HG02623 (cell line): ENCODE measurements at regions not wholly inside any gene's neighbourhood (a gene's known extent, or its start where the extent isn't known, plus 50 kb on each side); places are given as distances from the start of the nearest gene placed in this dataset.
"Not testable (repeated sequence)": the region's sequence is repeated elsewhere in the genome, so short reads cannot be mapped to it uniquely, and the experiment has no call there.

Source experiments
- ATAC-seq: cut with Tn5 transposase; IDR thresholded peaks from one replicate; pipeline ENCODE4 v1.9.1; 2021; ENCODE audit warnings: moderate library complexity; ENCODE audit not compliant: unreplicated experiment

DNA sequence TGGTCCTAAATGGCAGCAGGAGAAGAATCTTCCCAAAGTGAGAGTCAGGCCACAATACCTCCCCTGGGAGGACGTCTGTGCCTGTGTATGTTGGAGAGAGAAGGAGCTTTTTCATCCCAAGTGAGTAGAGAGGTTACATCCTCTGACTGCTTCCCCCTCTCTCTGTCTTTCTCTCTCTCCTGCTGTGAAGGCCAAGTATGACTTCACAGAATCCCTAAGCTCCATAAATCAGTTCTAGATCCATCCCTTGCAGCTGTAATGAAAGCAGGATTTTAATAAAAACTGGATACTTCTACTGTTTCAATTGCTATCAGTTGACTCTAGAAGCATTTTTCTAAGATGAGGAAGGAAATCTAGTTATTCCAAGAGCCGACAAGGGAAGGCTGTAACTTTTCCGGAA is 389.1 kb upstream of the PROK2 start:
- ATAC-seq = no peak

DNA sequence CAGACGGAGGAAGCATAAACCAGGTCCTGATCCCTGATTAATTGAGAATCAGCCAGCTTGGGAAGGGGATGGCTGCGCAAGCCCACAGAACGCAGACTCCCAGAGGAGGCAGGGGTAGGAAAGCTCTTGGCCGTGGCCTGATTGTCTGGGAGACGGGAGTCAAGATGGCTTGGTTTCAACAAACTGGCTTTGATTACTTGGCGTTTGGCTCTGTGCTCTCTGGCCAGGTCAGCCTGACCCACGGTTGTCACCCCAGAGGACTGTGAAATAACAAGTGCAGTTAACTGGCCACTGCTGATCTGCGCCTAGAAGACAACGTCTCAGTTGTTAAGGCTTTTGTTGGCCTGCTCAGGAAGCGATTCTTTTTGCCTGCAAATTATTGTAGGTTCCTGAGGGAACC is 387.0 kb upstream of the PROK2 start:
- no peak for ATAC-seq

DNA sequence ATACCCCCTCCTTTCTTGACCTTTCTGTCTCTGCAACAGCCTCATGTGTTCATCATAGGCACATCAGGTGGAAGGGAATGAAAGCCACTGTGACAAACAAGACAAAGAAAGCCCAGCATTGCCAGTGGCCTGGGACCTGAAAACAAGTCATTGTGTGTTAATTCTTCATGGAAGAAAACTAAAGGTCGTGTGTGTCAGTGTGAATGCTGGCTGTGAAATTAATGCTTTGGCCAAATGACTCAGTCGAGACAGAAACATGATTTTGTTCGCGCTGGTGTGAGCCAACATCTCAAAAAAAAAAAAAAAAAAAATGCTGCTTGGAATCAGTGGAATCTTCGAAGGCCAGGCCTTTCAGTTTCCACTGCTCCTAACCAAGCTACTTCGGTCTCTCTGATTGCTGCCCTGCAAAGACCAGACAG is 386.5 kb upstream of the PROK2 start:
- no peak for ATAC-seq

DNA sequence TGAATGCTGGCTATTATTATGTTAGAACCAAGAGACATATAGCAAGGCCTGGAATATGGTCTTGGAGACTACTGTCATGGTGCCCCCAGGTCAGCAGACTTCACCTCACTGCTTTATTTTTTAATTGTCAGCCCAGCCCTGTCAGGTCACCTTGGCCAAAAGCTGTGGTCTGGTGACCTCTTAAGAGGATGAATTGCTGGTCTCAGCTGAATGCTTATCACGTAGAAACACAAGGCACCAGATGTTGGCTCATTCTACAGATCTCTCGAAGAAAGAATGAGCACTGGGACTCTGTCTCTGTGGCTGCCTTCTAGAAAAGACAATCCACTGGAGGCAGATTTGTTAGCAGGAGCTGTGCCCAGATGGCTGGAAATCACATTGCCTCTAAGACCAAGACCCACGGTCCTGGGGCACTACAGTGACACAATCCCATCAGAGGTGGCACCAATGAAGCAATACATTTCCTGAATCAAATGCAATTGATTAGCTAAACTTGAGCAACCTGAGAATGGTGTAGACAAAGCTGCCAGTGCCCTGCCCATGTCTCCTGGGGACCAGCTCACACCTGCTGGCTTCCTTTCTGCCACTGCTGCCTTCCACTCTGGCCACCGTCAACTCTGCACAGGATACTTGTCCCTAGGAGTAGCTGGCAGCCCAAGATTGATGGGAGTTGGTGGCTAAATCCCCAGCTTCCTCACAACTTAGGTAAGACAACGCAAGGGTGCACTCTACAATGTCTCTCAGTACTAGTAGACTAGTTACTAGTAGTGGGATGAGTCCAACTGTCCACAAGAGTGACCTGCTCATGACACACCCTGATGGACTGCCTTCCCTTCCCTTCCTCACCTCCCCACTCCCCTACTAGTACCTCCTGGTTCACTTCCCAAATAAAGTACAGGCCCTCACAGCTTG is 384.9 kb upstream of the PROK2 start:
- ATAC-seq = no peak

DNA sequence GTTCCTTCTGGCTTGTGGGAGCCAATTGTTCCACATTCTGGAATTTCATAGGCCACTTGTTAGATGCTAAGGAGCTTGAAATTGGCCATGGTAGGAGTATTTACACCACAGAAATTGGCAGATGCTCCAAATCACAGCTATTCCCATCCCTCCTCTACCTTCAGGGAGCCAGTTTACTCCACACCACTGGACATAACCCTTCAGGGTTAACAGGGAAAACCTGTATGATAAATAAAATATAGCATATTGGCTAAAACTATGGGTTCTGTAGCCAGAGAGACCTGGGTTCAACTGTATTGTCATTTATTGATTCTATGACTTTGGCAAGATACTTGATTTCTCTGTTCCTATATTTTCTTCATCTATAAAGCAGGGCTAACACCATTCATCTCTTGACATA is 384.2 kb upstream of the PROK2 start:
- no peak for ATAC-seq

DNA sequence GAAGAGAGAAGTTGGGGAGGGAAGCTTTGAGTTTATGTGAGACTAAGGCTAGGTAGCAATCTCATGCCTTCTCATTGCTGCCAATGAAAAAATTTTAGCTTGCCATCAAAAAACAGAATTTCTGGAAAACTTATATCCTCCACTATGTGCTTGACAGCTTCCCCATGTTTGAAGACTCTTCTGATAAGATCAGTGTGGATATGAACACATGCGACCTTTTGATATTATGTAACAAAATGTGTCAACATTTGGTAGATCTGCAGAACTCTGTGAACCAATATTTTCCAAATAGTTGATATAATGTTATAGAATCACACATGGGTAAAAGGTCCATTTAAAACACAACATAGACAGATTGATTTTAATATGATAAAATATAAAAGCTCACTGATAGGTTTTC is 380.9 kb upstream of the PROK2 start:
- ATAC-seq = no peak

DNA sequence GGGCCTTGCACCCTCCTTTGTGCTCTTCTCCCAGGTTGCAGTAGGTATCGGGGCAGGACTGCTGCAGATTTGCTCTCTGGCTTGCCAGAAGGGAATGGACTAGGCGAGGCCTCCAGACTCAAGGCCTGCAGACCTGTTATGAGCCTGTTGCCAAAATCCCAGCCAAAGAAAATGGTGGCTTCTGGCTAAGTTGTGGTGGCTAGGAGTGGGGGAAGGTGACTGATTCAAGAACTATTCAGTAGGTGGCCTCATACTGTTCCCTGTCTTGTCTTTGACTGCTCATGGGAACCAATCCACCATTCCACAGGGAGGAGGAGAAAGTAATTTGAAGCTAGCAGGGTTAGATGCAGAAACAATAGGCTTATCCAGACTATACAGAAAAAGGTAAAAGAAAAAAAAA is 380.4 kb upstream of the PROK2 start:
- no peak for ATAC-seq

DNA sequence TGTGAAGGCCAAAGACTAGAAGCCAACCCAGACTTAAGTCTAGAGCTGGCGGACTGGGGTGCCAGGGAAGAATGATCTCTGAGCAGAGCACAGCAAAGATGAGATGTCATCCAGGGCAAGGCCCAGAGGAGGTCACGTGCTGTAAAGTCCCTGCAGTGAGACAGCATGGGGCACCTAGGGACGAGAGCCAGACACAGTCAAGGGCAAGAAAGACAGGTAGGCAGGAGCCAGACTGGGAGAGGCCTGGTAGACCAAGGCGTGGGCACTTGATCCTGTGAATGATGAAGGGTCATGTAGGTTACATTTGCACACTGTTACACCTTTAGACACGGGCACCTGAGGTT is 379.7 kb upstream of the PROK2 start:
- ATAC-seq = no peak

DNA sequence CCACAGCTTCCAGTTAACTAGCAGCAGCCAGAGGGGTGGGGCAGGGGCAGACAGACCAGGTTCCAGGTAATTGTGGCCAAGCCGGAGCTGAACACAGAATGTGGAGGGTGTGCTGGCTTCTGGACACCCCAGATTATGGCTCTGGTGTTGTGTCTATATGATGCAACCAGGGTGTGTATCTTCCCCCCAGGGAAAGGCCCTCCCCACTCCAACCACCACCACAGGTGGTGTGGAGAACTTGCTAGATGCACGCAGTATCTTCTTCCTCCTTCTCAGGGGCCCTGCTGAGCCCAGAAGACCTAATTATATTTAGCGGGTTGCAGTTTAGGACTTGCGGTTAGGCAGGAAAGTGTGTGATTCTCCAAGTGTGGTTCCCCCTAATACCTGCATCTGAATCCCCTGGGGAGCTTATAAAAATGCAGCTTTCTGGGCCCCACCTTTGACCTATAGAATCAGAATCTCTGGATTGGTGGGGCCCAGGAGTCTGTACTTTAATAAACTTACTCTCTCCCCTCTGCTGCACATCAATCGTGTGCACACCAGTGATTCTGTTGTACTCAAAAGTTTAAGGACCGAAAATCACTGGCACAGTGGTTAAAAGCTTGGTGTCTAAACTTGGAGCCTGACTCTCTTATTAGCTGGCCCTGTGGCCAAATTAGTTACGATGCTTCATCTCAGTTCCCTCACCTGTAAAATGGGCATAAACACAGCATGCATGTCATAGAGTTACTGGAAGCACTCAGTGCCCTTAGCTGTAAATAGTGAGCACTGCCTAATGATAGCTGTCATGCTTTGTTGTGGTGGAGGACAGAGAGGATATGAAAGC is 379.1 kb upstream of the PROK2 start:
- peak; percentile 84 for ATAC-seq

DNA sequence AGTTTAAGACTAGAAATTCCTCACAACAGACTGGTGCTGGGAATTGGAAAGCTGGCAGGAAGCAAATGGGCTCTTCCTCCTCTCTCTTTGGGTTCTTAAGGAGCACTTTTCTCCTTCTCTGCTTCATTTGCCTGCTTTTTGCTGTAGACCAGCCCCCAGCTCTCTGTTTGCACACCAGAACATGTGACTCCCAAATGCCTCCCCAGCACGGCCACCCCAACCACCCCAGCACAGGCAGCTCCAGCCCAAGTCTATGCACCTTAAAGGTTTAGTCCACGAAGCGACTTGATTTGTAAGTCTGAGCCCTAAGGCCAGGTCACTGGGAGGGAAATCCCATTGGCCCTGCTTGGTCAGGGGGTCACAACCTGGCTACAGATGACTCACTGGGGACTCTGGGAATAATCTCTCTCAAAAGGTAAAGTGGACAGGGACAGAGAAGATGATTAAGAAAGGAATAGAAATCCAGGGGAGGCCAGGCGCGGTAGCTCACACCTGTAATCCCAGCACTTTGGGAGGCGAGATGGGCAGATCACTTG is 377.8 kb upstream of the PROK2 start:
- no peak for ATAC-seq

DNA sequence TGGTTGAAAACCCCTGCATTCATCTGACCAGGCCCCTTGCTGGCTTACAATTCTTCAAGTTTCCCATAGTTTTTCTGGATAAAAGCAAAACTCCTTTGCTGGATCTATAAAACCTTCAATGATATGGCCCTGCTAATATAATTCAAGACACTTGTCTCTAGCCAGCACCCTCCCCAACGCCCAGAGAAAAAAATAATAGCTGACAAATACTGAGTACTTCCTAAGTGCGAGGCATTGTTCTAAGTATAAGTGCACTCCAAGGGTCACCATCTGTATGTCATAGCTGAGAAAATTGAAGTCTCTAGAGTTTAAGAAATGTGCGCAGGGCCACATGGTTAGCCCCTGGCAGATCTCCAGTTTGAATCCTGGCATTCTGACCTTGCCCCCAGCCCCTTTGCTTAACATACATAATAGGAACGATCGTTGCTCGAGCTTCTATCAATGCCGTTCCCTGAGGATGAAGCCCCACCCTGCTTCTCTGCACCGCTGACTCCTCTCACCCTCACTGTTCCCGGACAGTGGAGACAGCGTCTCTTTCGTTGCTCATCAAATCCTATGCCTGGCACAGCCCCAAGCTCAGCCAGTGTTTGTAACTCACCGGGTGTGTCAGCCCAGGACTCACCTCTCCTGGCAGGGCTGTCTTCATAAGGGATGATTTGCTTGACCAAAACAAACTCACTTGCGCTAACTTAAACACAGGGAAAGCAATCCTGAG is 377.1 kb upstream of the PROK2 start:
- no peak for ATAC-seq

DNA sequence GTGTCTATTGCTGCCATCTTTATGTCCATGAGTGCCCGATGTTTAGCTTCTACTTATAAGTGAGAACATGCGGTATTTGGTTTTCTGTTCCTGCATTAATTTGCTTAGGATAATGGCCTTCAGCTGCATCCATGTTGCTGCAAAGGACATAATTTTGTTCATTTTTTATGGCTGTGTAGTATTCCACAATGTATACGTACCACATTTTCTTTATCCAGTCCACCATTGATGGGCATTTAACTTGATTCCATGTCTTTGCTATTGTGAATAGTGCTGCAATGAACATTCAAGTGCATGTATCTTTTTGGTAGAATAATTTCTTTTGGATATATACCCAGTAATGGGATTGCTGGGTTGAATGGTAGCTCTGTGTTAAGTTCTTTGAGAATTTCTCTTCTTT is 376.3 kb upstream of the PROK2 start:
- ATAC-seq = not testable (repeated sequence)

DNA sequence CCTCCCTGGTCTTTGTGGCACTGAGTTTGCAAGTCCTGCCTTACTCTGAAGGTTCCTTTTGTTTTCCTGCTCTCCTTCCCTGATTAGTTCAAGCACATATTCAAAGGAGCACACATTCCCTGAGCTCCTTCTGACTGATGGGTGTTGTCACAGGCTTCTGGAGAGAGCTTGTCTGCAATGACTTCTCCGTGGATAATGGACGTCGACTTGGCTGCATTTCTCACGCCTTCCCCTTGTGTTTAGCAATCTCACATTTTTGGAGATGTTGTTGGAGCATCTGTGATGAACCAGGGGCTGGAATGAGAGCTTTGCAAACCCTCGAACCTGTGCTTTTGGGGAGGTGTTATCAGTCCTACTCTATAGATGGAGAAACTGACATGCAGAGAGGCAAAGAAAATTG is 375.4 kb upstream of the PROK2 start:
- ATAC-seq = no peak

DNA sequence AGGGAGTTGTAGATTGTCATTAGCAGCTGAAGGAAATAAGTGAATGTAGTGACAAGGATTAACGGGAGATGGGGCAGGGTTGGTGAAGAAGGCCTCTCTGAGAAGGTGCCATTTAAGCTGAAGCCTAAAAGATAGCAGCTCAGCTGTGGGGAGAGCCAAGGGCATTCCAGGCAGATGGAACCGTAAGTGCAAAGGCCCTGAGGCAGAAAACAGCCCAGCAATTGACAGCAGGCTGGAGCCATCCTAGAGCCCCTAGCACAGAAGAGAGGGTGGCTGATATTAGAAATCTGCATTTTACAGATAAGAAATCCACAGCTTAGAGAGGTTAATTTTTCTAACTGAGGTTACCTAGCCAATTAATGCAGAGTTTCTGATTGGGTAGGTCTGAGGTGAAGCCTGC is 374.5 kb upstream of the PROK2 start:
- ATAC-seq = no peak

DNA sequence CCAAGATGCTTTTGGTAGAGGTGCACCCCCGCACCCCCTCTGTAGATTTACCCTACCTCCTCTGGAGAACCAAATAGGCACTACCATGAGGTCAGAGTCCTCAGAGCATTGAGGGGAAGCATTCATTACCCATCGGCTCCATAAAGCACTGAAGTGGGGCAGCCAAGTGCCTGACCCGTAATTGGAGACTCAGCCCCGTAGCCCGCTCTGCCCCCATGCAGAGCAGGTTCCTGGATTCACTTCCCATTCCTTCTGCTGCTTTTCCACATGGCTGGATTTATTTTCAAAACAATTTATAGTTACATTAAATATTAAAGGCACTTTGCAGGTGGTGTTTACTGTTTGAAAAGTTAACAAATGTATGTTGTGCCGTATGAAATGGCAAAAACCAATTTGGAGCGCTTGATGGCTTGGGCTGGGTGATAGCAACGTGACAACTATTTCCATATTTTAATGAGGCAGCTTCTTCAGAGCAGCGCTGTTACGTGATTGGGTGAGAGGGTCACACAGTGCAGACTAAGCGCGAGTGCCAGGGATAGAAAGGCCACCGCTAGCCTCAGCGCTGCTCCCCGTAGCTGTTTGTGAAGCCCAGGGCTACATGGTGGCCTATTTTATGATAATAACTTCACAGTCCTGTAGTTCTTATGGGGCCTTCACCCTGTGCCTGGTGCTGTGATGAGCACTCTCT is 373.8 kb upstream of the PROK2 start:
- no peak for ATAC-seq

DNA sequence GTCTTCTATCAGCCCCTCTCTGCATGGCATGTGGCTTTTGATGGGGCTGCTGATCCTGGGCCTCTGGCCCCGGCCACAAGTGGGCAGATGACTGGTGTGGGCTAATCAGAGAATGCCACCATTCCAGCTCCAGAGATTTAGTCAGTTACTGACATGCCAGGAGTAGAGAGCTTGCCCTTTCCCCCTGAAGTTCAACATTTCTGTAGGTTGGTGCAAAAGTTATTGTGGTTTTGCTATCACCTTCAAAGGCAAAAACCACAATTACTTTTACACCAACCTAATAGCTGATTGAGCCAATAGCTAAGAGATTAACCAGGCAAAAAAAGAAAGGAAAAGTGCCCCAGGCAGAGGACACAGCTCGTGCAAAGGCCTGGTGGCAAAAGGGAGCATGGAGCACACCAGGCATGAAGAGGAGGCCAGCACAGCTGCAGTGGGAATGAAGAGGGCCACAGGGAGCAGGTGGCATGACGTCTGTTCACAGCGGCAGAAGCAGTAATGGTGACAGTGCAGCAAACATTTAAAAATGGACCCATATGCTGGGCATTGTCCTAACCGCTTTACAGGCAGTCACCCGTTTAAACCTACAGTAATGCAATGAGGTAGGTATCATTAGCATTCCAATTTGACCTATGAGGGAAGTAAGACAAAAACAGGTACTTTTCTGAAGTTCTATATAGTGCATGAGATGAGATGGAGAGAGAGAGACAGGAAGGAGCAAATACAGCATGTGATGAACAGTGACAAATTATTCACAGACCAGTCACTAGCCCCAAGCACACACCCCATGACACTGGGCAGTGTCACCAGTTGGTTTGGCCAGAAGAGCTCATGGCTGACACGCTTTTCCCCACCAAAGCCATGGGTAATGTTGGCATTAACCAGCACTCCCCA is 373.0 kb upstream of the PROK2 start:
- ATAC-seq = no peak

DNA sequence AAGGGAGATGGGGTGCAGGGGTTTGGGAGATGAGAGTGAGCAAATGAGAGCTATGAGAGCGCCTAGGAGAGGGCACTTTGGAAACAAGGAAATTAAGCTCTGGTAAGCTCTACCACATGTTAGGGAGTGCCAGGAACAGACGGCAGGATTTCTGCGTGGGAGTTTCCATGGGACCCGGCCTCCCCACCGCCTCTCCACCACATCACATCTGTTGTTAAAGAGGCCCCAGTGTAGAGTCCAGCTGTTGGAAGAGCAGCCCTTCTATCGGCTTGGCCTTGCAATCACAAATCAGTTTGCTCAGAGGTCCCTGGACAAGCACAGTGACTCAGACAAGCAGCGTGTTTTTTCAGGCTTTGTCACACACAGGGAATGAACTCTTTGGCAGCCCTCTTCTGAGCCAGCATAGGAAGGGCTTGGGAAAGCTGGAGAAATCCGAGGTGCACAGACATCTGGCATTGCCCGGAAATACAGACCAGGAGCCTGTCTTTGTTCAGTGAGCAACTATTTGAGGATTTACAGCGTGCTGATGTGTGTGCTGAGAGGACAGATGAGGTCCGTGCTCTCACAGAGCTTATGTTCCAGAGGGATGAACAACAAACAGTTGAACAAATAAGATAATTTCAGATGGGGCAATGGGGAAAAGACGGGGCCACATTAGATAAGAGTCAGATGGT is 370.6 kb upstream of the PROK2 start:
- ATAC-seq = no peak

DNA sequence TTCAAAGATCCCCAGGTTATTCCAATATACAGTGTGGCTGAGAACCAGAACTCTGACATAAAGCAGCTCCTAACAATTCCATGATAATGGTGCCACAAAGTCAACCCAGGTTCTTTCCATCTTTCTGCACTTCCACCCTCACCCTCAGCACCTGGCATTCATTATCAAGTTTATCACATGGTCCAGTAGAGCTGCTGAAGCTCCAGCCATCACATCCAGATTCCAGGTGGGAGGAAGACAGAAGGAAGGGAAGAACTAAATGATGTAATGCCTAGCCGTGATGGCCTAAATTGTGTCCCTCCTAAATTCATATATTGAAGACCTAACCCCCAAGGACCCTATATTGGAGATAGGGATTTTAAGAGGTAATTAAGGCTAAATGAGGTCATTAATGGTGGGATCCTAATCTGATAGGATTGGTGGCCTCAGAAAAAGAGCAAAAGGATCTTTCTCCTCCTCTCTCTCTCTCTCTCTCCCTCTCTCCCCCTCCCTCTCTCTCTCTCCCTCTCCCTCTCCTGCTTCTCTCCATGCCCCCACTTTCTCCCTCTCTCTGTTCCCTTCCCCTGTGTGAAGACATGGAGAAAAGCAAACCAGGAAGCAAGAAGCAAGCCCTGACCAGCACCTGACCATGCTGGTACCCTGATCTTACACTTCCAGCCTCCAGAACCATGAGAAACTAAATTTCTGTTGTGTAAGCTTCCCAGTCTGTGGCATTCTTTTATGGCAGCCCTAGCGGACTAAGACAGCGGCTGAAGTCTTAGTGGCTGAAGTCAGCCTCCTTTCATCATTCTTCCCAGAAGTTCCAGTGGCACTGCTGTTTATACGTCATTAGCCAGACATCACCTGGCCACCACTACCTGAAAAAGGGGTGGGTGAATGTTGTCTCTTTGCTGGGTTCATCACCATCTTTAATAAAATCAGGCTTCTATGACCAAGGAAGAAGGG is 369.7 kb upstream of the PROK2 start:
- ATAC-seq = no peak
